B cell (primary cell): ENCODE measurements at regions not wholly inside any gene's neighbourhood (a gene's known extent, or its start where the extent isn't known, plus 50 kb on each side); places are given as distances from the start of the nearest gene placed in this dataset.

Experiments used
- ATAC-seq: fragments of 200-7000 bp; cut with Tn5 transposase; one replicate; pipeline ENCODE4 v1.10.0; 2021; ENCODE audit warnings: low read depth, mild to moderate bottlenecking, moderate number of reproducible peaks, moderate library complexity
- CTCF ChIA-PET: fragments of 350-600 bp; sonication (Branson Sonifier 250); formaldehyde crosslinking; loops from one replicate; lab custom pipeline; 2021; ENCODE audit warnings: antibody characterized with exemption, inconsistent platforms; lab: Charles Lee
- POLR2A ChIA-PET: fragments of 350-600 bp; sonication (Branson Sonifier 250); formaldehyde crosslinking; loops from one replicate; lab custom pipeline; 2021; ENCODE audit warnings: antibody characterized with exemption; lab: Charles Lee
- DNase-seq: peaks from one replicate; pipeline ENCODE4 v3.0.0; 2013
- H2AFZ ChIP-seq: 2 replicates; pipeline ENCODE4 v1.6.1; 2012; ENCODE audit warnings: mild to moderate bottlenecking, low read depth, low read length; ENCODE audit not compliant: insufficient read depth, poor library complexity, severe bottlenecking
- H3K27ac ChIP-seq, 2 donors: 1 replicate in 1 of 2; 2 replicates in 1 of 2; pipeline ENCODE4 v1.5.1; 2012 to 2013; ENCODE audit warnings: low read length in 2 of 2, mild to moderate bottlenecking in 2 of 2, moderate library complexity in 1 of 2
- H3K27me3 ChIP-seq, 4 experiments: fragments of 200-600 bp in 1 of 4; sonication (generic) in 1 of 4; replicated peaks in 1 of 4; 1 replicate in 2 of 4; 2 replicates in 2 of 4; pipeline versions ENCODE4 v1.6.1 to v1.7.0; 2013 to 2016; ENCODE audit warnings: low read length in 3 of 4, mild to moderate bottlenecking in 2 of 4, mixed read lengths in 1 of 4, moderate library complexity in 1 of 4; ENCODE audit not compliant: insufficient read depth in 4 of 4, control insufficient read depth in 3 of 4; ENCODE audit errors: control extremely low read depth in 1 of 4
- H3K36me3 ChIP-seq, 2 experiments: replicated peaks in 1 of 2; 1 replicate in 1 of 2; 2 replicates in 1 of 2; pipeline versions ENCODE4 v1.6.1 to v1.7.1; 2013; ENCODE audit warnings: low read length in 1 of 2; ENCODE audit not compliant: insufficient read depth in 2 of 2, control insufficient read depth in 1 of 2; ENCODE audit errors: control extremely low read depth in 1 of 2, extremely low read depth in 1 of 2
- H3K4me1 ChIP-seq, 2 donors: fragments of 200-600 bp in 1 of 2; sonication (generic) in 1 of 2; 1 replicate in 1 of 2; 2 replicates in 1 of 2; pipeline versions ENCODE4 v1.5.1 to v1.6.1; 2013 to 2017; ENCODE audit warnings: low read length in 2 of 2; ENCODE audit not compliant: control insufficient read depth in 2 of 2, insufficient read depth in 2 of 2
- H3K4me2 ChIP-seq: replicated peaks from 2 replicates; pipeline ENCODE3; 2012; ENCODE audit warnings: mild to moderate bottlenecking, low read depth, low read length; ENCODE audit not compliant: poor library complexity, severe bottlenecking
- H3K4me3 ChIP-seq, 5 experiments: fragments of 200-600 bp in 1 of 5; sonication (generic) in 1 of 5; 1 replicate in 3 of 5; 2 replicates in 2 of 5; pipeline versions ENCODE4 v1.5.1 to v1.7.0; 2011 to 2016; ENCODE audit warnings: low read length in 4 of 5, mild to moderate bottlenecking in 4 of 5, low read depth in 2 of 5, control low read depth in 1 of 5, moderate library complexity in 1 of 5; ENCODE audit not compliant: insufficient read depth in 1 of 5; ENCODE audit errors: control extremely low read depth in 1 of 5, extremely low read depth in 1 of 5
- H3K79me2 ChIP-seq: fragments of 200-600 bp; sonication (generic); one replicate; pipeline ENCODE4 v1.6.0; 2016; ENCODE audit warnings: low read length; ENCODE audit not compliant: control insufficient read depth, insufficient read depth
- H3K9ac ChIP-seq: fragments of 200-600 bp; sonication (generic); 2 replicates; pipeline ENCODE4 v1.6.1; 2017; ENCODE audit warnings: mild to moderate bottlenecking, low read length, moderate library complexity
- H3K9me3 ChIP-seq, 3 donors: one replicate each; pipeline versions ENCODE4 v1.6.1 to v1.7.1; 2013; ENCODE audit warnings: low read length in 2 of 3; ENCODE audit not compliant: control insufficient read depth in 2 of 3, insufficient read depth in 1 of 3; ENCODE audit errors: control extremely low read depth in 1 of 3
- H4K20me1 ChIP-seq: 2 replicates; pipeline ENCODE4 v1.6.0; 2012; ENCODE audit warnings: mild to moderate bottlenecking, low read length; ENCODE audit not compliant: insufficient read depth, control insufficient read depth, poor library complexity, severe bottlenecking
- H3K27ac Mint-ChIP-seq: one replicate; pipeline ENCODE4 v1.8.0; 2021; ENCODE audit warnings: mixed read lengths
- H3K27me3 Mint-ChIP-seq: one replicate; pipeline ENCODE4 v1.8.0; 2021; ENCODE audit warnings: mixed read lengths
- H3K4me1 Mint-ChIP-seq: one replicate; pipeline ENCODE4 v1.8.0; 2021; ENCODE audit warnings: mixed read lengths
- H3K4me3 Mint-ChIP-seq: one replicate; pipeline ENCODE4 v1.8.0; 2021; ENCODE audit warnings: mixed read lengths
- H3K9me3 Mint-ChIP-seq: one replicate; pipeline ENCODE4 v1.8.0; 2022; ENCODE audit warnings: mixed read lengths; ENCODE audit not compliant: insufficient read depth
- EZH2 ChIP-seq: IDR thresholded peaks from 2 replicates; pipeline ENCODE4 v1.6.1; 2012; ENCODE audit warnings: borderline replicate concordance, low read depth, mild to moderate bottlenecking, moderate library complexity, low read length; ENCODE audit not compliant: insufficient read depth, poor library complexity, severe bottlenecking
- WGBS: methylation state at CpG from one replicate; pipeline ENCODE4 v1.1.5; 2013; ENCODE audit warnings: missing lambda C conversion rate; ENCODE audit not compliant: insufficient coverage; 5-methylcytosine and 5-hydroxymethylcytosine counted together
- intact Hi-C: fragments of 100-400 bp; cut with micrococcal nuclease; formaldehyde crosslinking; loops from one replicate; pipeline ENCODE4 v1.10.0; 2022
- TF ChIP-seq, protein P1 (sequence below): fragments of 200-600 bp; IDR thresholded peaks from one replicate; pipeline ENCODE4 v1.8.0; 2022; ENCODE audit warnings: antibody characterized with exemption, mild to moderate bottlenecking

DNA sequence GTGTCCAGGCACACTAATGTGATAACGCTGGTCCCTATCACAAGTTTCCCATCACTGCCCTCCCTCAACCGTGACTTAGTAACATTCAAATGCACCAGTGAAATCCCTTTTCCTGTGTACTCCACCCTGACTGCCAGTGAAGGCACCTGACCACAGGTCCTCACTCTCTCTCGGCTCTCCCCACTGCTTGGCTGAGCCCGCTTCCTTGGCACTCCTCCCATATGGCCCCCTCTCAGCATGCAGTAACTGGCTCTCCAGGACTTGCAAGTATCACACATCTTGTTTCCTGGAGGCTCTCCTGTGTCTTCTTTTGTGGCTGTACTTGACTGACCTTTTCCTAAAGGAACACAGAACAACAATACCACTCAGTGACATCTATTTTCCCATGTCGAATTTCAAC is 292.0 kb upstream of the ZNF608 start:
- H3K27me3 ChIP-seq = no peaks in the 10 kb centered on the region
- no peak overlapping the region for H3K27ac Mint-ChIP-seq
- 39% methylated on average over 4 of the region's 5 CpGs for WGBS
- no peak for ATAC-seq
- no peaks in the 10 kb centered on the region for H4K20me1 ChIP-seq
- H3K27ac ChIP-seq = no peak overlapping the region
- H3K4me2 ChIP-seq = no peak overlapping the region
- H3K4me1 Mint-ChIP-seq = peaks cover 36% of the 10 kb centered on the region
- peaks cover 25 to 26% of the 10 kb centered on the region in 2 donors for H3K4me1 ChIP-seq
- peak overlapping the region; percentile 8 for H3K4me3 Mint-ChIP-seq
- H2AFZ ChIP-seq = no peak overlapping the region
- no peaks in the 10 kb centered on the region for H3K36me3 ChIP-seq
- H3K4me3 ChIP-seq = no peak overlapping the region
- DNase-seq = peak; percentile 14
- H3K79me2 ChIP-seq = no peaks in the 10 kb centered on the region
- TF ChIP-seq, protein P1, sequence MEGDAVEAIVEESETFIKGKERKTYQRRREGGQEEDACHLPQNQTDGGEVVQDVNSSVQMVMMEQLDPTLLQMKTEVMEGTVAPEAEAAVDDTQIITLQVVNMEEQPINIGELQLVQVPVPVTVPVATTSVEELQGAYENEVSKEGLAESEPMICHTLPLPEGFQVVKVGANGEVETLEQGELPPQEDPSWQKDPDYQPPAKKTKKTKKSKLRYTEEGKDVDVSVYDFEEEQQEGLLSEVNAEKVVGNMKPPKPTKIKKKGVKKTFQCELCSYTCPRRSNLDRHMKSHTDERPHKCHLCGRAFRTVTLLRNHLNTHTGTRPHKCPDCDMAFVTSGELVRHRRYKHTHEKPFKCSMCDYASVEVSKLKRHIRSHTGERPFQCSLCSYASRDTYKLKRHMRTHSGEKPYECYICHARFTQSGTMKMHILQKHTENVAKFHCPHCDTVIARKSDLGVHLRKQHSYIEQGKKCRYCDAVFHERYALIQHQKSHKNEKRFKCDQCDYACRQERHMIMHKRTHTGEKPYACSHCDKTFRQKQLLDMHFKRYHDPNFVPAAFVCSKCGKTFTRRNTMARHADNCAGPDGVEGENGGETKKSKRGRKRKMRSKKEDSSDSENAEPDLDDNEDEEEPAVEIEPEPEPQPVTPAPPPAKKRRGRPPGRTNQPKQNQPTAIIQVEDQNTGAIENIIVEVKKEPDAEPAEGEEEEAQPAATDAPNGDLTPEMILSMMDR = no peak
- TF ChIP-seq EZH2 = no peak
- ChIA-PET POLR2A (no interaction called here), CTCF (no interaction called here)
- intact Hi-C loops = loop anchor here (10.0 kb wide), 1 partner anchor 54 kb away; no protein-coding TSS in a partner anchor
- no peaks in the 10 kb centered on the region for H3K9me3 ChIP-seq
- H3K9ac ChIP-seq = no peak overlapping the region
- H3K27me3 Mint-ChIP-seq = no peaks in the 10 kb centered on the region
- H3K9me3 Mint-ChIP-seq = no peaks in the 10 kb centered on the region

DNA sequence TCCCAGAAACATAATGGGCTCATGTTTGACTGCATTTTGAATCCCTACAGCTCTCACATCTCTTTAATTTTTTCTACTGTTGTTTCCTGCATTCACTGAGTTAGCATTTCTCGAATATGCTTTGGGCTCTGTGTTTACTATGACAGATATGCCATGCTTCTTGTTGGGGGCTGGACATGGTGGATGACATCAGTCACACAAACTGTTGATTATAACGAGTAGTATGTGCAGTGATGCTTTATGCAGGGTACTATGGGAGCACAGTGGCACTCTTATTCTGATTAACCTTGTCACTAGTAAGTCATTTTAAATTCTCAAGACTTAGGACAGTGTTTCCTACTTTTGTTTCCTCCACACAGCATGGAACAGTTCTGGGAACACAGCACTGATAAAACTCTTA is 295.4 kb upstream of the ZNF608 start:
- intact Hi-C loops = no loop called here
- H3K79me2 ChIP-seq = no peaks in the 10 kb centered on the region
- CTCF ChIA-PET = interaction anchor here (1.5 kb wide), 1 partner anchor 27 kb away, joined by 3 read pairs; no protein-coding TSS in a partner anchor
- no CpG with 5 or more reads among the region's 2 CpGs for WGBS
- no peak overlapping the region for H2AFZ ChIP-seq
- H3K36me3 ChIP-seq = no peaks in the 10 kb centered on the region
- H3K27ac ChIP-seq = no peak overlapping the region
- no peaks in the 10 kb centered on the region for H3K27me3 ChIP-seq
- peaks cover 32% of the 10 kb centered on the region for H3K4me1 Mint-ChIP-seq
- H3K9ac ChIP-seq = no peak overlapping the region
- H3K9me3 ChIP-seq = no peaks in the 10 kb centered on the region
- H3K4me3 ChIP-seq = no peak overlapping the region
- POLR2A ChIA-PET = no interaction called here
- TF ChIP-seq EZH2 = no peak
- TF ChIP-seq, protein P1 = no peak
- no peak for DNase-seq
- no peaks in the 10 kb centered on the region for H3K27me3 Mint-ChIP-seq
- no peak overlapping the region for H3K27ac Mint-ChIP-seq
- H3K9me3 Mint-ChIP-seq = no peaks in the 10 kb centered on the region
- H3K4me2 ChIP-seq = no peak overlapping the region
- no peak for ATAC-seq
- H3K4me1 ChIP-seq = peaks cover 23% of the 10 kb centered on the region in 2 donors
- H3K4me3 Mint-ChIP-seq = no peak overlapping the region
- H4K20me1 ChIP-seq = no peaks in the 10 kb centered on the region
